SK-MEL-5 (cell line): ENCODE measurements at regions not wholly inside any gene's neighbourhood (a gene's known extent, or its start where the extent isn't known, plus 50 kb on each side); places are given as distances from the start of the nearest gene placed in this dataset.
"Not testable (repeated sequence)": the region's sequence is repeated elsewhere in the genome, so short reads cannot be mapped to it uniquely, and the experiment has no call there.

Experiments
- DNase-seq: peaks from one replicate; pipeline ENCODE4 v3.0.0-alpha.2; 2016; ENCODE audit warnings: low read depth, low spot score
- in situ Hi-C: cut with HindIII; loops from 2 replicates; pipeline ENCODE4 v1.10.0; 2016; ENCODE audit warnings: low sequenced_read_pairs, high pct_unique_total_duplicates, low pct_unique_long_range_greater_than_20kb

GRCh38 chr4:77527900-77528299, 77.7 kb upstream of the CXCL13 start:
- DNase-seq, in situ Hi-C loops: not testable (repeated sequence)

DNA sequence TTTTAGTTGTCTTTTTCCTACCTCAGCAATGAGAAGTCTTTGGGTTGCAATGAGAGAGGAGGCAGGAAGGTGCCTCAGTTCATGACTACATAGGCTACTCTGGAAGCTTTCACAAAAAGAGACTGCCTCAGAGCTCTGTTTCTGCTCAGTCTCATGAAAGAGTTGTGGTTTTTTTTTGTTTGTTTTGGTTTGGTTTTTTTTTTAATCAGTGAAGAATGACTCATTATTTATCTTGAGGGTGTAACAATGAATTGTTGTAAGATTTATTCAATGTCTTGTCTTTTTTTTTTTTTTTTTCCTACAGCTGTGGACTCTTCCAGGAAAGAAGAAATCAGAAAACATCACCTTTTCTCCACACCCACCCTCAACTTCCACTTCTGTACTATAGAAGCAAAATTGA, 67.5 kb upstream of the CXCL13 start:
- peak; percentile 9 for DNase-seq
- in situ Hi-C loops: no loop called here

- DNase-seq: no peak
- in situ Hi-C loops: no loop called here
Observed at GRCh38 chr4:77538574-77539157, 67.0 kb upstream of the CXCL13 start.
